Large intestine (tissue), 3 donors: ENCODE measurements at regions not wholly inside any gene's neighbourhood (a gene's known extent, or its start where the extent isn't known, plus 50 kb on each side); places are given as distances from the start of the nearest gene placed in this dataset.
"Not testable (repeated sequence)": the region's sequence is repeated elsewhere in the genome, so short reads cannot be mapped to it uniquely, and the experiment has no call there.

Experiments used
- DNase-seq, 2 donors: peaks; one replicate each; pipeline versions ENCODE4 v3.0.0 to v3.0.0-alpha.2; 2013
- H3K27ac ChIP-seq: one replicate; pipeline ENCODE4 v1.5.1; 2013; ENCODE audit warnings: low read length
- H3K27me3 ChIP-seq: 2 replicates; pipeline ENCODE4 v1.6.1; 2013; ENCODE audit warnings: low read length; ENCODE audit not compliant: control insufficient read depth, insufficient read depth
- H3K36me3 ChIP-seq: 2 replicates; pipeline ENCODE4 v1.6.1; 2013; ENCODE audit warnings: low read length; ENCODE audit not compliant: control insufficient read depth, insufficient read depth
- H3K4me1 ChIP-seq: one replicate; pipeline ENCODE4 v1.6.1; 2013; ENCODE audit warnings: low read length; ENCODE audit not compliant: control insufficient read depth, insufficient read depth
- H3K4me3 ChIP-seq: one replicate; pipeline ENCODE4 v1.5.1; 2013; ENCODE audit warnings: low read length
- H3K9me3 ChIP-seq: one replicate; pipeline ENCODE4 v1.6.1; 2013; ENCODE audit warnings: mild to moderate bottlenecking, low read depth, low read length, moderate library complexity; ENCODE audit not compliant: control insufficient read depth
- WGBS: methylation state at CpG from one replicate; pipeline ENCODE4 v1.1.5; 2013; ENCODE audit warnings: low lambda C conversion rate; ENCODE audit not compliant: insufficient coverage; 5-methylcytosine and 5-hydroxymethylcytosine counted together

DNA sequence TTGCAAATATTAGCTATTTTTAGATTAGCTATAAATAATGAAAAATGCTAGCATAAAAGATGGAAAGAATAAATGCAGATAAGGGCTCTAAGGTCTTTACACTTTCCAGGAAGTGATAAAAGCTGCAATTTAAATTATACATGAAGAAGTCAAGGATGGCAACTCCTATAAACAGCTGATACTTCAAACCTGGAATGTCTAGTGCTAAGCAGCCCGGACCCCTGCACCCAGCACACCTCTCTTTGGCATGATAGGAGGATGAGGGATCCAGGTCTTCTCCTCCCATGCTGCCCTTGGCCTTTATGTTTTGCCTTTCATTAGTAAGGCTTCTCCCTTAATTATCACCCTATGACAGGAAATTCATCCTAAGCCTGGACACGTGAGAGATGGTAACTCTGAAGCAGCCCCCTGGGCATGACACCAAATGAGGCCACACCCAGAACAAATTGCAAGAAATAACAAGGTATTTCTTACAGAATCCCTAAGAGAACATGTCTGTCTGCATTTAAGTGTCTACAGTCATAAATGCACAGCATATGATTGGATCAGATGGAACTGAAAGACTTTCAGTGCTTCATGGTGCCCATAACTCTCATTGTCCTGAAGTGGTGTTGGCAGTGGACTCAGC is 158.3 kb upstream of the PRSS1 start:
- H3K9me3 ChIP-seq: no peaks in the 10 kb centered on the region
- no CpG with 5 or more reads among the region's 2 CpGs for WGBS
- no peak overlapping the region for H3K4me3 ChIP-seq
- H3K27ac ChIP-seq: no peak overlapping the region
- no peaks in the 10 kb centered on the region for H3K4me1 ChIP-seq
- H3K36me3 ChIP-seq: no peaks in the 10 kb centered on the region
- peaks cover 13% of the 10 kb centered on the region for H3K27me3 ChIP-seq
- no peak for DNase-seq

- WGBS: 94% methylated on average over 2 of the region's 4 CpGs
- DNase-seq: no peak
- H3K27me3 ChIP-seq: peaks cover 8% of the 10 kb centered on the region
- H3K9me3 ChIP-seq: no peaks in the 10 kb centered on the region
- no peak overlapping the region for H3K27ac ChIP-seq
- no peaks in the 10 kb centered on the region for H3K4me1 ChIP-seq
- H3K36me3 ChIP-seq: no peaks in the 10 kb centered on the region
- no peak overlapping the region for H3K4me3 ChIP-seq
Measured at GRCh38 chr7:142590077-142590476, 159.2 kb upstream of the PRSS1 start.

- WGBS: 93% methylated on average over 3 of the region's 5 CpGs
- H3K27me3 ChIP-seq: peaks cover 2% of the 10 kb centered on the region
- no peaks in the 10 kb centered on the region for H3K9me3 ChIP-seq
- H3K4me3 ChIP-seq: no peak overlapping the region
- H3K36me3 ChIP-seq: no peaks in the 10 kb centered on the region
- DNase-seq: peak; percentile 40 to 60
- H3K27ac ChIP-seq: no peak overlapping the region
- no peaks in the 10 kb centered on the region for H3K4me1 ChIP-seq
Measured at GRCh38 chr7:142587578-142588191, 161.6 kb upstream of the PRSS1 start.

GRCh38 chr7:142586611-142587010 is 162.7 kb upstream of the PRSS1 start:
- peak in 1 of 2 donors; percentile 42 for DNase-seq
- no peak overlapping the region for H3K27ac ChIP-seq
- no peak overlapping the region for H3K4me3 ChIP-seq
- WGBS: 57% methylated on average over 2 of the region's 3 CpGs
- no peaks in the 10 kb centered on the region for H3K27me3 ChIP-seq
- H3K36me3 ChIP-seq: no peaks in the 10 kb centered on the region
- no peaks in the 10 kb centered on the region for H3K4me1 ChIP-seq
- no peaks in the 10 kb centered on the region for H3K9me3 ChIP-seq

DNA sequence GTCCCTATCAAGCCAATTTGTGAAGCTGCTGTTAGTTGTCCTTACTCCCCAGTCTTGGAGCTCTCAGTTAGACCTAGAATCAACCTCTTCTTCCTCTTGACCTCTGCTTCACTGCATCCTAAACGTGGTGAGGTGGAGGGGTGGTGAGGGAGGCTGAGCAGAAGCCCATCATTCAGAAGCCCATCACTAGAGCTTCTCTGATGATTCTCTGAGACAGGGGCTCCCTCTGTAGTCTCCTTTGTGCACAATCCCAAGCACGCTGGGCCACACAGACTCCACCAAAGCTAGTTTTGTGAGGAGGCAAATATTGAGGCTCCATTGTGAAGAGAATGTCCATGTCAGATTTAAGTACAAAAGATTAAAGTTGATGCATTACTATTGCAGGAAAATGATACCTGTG is 163.8 kb upstream of the PRSS1 start:
- Histone ChIP-seq H3K36me3 (no peaks in the 10 kb centered on the region), H3K27ac (no peak overlapping the region), H3K9me3 (no peaks in the 10 kb centered on the region), H3K4me3 (no peak overlapping the region), H3K4me1 (no peaks in the 10 kb centered on the region), H3K27me3 (no peaks in the 10 kb centered on the region)
- WGBS: no CpG with 5 or more reads among the region's 2 CpGs
- no peak for DNase-seq

DNA sequence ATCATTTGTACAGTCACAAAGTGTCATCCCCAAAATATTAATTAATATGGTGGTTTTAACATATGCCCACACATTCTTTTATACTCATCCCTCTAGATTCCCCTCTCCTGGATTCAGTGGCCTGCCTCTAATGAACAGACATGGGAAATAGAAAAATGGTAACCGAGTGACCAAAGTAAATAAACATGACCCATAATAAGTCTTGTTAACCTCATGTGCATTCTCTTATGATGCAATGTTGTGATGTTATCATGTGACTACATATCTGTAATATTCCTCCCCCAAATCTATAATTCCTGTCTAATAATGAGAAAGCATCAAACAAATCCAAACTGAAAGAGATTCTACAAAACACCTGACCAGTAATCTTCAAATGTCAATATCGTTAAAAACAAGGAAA is 164.5 kb upstream of the PRSS1 start:
- H3K27me3 ChIP-seq: no peaks in the 10 kb centered on the region
- H3K4me3 ChIP-seq: no peak overlapping the region
- H3K4me1 ChIP-seq: no peaks in the 10 kb centered on the region
- no CpG with 5 or more reads among the region's 2 CpGs for WGBS
- H3K36me3 ChIP-seq: no peaks in the 10 kb centered on the region
- no peak overlapping the region for H3K27ac ChIP-seq
- H3K9me3 ChIP-seq: no peaks in the 10 kb centered on the region
- no peak for DNase-seq

DNA sequence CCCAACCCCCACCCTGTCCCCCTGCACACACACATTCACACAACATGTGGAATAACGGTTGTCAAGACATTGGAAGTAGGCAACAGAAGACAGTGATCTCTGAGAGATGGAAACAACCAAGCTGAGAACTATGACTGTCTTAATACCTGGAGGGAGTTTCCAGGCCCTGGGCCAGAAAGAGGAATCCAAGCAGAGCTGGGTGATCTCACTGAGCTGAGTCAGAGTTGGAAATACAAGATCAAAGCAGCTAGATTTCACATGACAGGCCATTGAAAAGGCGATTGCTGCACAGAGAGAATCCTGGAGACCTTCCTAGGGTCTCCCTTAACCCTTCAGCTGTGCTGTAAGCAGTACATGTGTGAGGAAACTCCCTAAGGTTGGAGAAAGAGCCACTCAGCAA is 165.8 kb upstream of the PRSS1 start:
- peak; percentile 10 to 22 for DNase-seq

DNA sequence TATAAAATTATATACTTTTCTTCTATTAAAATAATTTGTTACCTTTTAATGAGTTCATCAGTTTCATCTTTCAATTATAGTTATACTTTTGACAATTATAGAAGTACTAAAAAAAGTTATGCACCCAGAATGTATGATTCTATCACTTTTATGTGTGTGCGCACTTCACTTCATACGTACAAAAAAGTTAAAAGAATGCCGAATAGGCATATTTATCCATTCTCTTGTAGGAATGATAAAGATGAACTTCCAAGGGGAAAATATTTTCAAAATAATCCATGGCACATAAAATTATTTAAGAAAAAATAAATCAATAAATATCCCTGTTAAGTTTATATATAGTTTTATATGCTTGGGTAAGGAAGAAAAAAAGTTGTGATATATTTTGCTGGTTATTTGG is 166.9 kb upstream of the PRSS1 start:
- WGBS: 95% methylated on average over 3 of the region's 3 CpGs
- H3K4me3 ChIP-seq: no peak overlapping the region
- H3K4me1 ChIP-seq: no peaks in the 10 kb centered on the region

More for the DNA sequence above, 165.8 kb upstream of the PRSS1 start:
- WGBS: no CpG with 5 or more reads among the region's 2 CpGs
- Histone ChIP-seq H3K9me3 (no peaks in the 10 kb centered on the region), H3K27me3 (no peaks in the 10 kb centered on the region), H3K36me3 (no peaks in the 10 kb centered on the region), H3K4me3 (no peak overlapping the region), H3K4me1 (no peaks in the 10 kb centered on the region), H3K27ac (no peak overlapping the region)

GRCh38 chr7:142581341-142581740 is 167.9 kb upstream of the PRSS1 start:
- no peaks in the 10 kb centered on the region for H3K27me3 ChIP-seq
- H3K27ac ChIP-seq: no peak overlapping the region
- DNase-seq: no peak
- H3K9me3 ChIP-seq: no peaks in the 10 kb centered on the region
- WGBS: no CpG with 5 or more reads among the region's 4 CpGs
- no peaks in the 10 kb centered on the region for H3K4me1 ChIP-seq
- H3K36me3 ChIP-seq: no peaks in the 10 kb centered on the region
- H3K4me3 ChIP-seq: no peak overlapping the region

More for the DNA sequence above, 166.9 kb upstream of the PRSS1 start:
- no peaks in the 10 kb centered on the region for H3K36me3 ChIP-seq
- H3K9me3 ChIP-seq: no peaks in the 10 kb centered on the region
- H3K27me3 ChIP-seq: no peaks in the 10 kb centered on the region
- H3K27ac ChIP-seq: no peak overlapping the region
- no peak for DNase-seq

DNA sequence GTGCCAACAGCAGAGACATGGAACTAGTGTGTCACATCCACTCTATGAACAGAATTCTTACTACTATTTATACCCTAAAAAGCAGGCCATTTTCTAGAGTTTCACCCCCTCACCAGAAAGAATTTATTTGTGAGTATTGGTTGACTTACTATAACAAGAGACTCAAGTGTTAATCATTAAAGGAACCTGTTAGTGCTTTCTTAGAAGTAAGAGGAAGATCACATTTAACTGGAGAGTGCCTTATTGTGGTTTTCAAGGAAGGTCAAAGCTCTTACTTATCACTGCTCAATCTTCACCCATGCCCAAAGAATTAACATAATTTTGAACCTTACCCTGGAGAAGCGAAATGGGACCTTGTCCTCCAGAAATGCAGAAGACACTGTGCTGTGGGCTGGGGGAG is 169.3 kb upstream of the PRSS1 start:
- no peaks in the 10 kb centered on the region for H3K9me3 ChIP-seq
- no peak overlapping the region for H3K27ac ChIP-seq
- no peaks in the 10 kb centered on the region for H3K4me1 ChIP-seq
- no peaks in the 10 kb centered on the region for H3K36me3 ChIP-seq
- no CpG with 5 or more reads among the region's 1 CpG for WGBS
- DNase-seq: peak in 1 of 2 donors; percentile 26
- H3K4me3 ChIP-seq: no peak overlapping the region
- no peaks in the 10 kb centered on the region for H3K27me3 ChIP-seq

DNA sequence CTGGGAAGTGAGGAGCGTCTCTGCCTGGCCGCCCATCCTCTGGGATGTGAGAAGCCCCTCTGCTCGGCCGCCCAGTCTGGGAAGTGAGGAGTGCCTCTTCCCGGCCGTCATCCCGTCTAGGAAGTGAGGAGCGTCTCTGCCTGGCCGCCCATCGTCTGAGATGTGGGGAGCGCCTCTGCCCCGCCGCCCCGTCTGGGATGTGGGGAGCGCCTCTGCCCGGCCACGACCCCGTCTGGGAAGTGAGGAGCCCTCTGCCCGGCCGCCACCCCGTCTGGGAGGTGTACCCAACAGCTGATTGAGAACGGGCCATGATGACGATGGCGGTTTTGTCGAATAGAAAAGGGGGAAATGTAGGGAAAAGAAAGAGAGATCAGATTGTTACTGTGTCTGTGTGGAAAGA is 173.9 kb upstream of the PRSS1 start:
- H3K9me3 ChIP-seq, DNase-seq, H3K4me1 ChIP-seq, H3K36me3 ChIP-seq, H3K27me3 ChIP-seq, H3K4me3 ChIP-seq, H3K27ac ChIP-seq: not testable (repeated sequence)
- 100% methylated on average over 2 of the region's 25 CpGs for WGBS
